ENCODE measurements at regions not wholly inside any gene's neighbourhood (a gene's known extent, or its start where the extent isn't known, plus 50 kb on each side); places are given as distances from the start of the nearest gene placed in this dataset.

DNA sequence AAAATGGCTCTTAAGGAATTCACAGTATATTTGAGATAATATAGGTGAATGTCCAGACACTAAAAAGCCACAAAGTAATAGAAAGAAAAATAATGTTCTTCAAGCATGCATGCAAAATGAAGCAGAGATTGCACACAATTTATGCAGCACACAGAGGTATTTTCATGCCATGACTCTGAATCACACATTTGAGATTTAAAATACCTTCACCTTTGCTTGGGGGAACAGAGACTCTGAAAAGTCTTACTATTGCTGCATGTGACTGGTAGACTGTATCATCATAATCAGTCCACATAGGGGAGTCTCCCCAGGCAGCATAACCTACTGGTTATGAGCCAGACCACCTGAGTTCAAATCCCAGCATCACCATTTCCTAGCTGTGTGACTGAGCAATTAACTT, 96.2 kb downstream of the RCN1 start (continued):
- TF ChIP-seq, protein P1, sequence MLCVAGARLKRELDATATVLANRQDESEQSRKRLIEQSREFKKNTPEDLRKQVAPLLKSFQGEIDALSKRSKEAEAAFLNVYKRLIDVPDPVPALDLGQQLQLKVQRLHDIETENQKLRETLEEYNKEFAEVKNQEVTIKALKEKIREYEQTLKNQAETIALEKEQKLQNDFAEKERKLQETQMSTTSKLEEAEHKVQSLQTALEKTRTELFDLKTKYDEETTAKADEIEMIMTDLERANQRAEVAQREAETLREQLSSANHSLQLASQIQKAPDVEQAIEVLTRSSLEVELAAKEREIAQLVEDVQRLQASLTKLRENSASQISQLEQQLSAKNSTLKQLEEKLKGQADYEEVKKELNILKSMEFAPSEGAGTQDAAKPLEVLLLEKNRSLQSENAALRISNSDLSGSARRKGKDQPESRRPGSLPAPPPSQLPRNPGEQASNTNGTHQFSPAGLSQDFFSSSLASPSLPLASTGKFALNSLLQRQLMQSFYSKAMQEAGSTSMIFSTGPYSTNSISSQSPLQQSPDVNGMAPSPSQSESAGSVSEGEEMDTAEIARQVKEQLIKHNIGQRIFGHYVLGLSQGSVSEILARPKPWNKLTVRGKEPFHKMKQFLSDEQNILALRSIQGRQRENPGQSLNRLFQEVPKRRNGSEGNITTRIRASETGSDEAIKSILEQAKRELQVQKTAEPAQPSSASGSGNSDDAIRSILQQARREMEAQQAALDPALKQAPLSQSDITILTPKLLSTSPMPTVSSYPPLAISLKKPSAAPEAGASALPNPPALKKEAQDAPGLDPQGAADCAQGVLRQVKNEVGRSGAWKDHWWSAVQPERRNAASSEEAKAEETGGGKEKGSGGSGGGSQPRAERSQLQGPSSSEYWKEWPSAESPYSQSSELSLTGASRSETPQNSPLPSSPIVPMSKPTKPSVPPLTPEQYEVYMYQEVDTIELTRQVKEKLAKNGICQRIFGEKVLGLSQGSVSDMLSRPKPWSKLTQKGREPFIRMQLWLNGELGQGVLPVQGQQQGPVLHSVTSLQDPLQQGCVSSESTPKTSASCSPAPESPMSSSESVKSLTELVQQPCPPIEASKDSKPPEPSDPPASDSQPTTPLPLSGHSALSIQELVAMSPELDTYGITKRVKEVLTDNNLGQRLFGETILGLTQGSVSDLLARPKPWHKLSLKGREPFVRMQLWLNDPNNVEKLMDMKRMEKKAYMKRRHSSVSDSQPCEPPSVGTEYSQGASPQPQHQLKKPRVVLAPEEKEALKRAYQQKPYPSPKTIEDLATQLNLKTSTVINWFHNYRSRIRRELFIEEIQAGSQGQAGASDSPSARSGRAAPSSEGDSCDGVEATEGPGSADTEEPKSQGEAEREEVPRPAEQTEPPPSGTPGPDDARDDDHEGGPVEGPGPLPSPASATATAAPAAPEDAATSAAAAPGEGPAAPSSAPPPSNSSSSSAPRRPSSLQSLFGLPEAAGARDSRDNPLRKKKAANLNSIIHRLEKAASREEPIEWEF (IDR thresholded peaks at IDR 0.05; ENCODE audit: insufficient replicate concordance, low read depth, low read length) = no peak
- TF ChIP-seq CBFB (IDR thresholded peaks at IDR 0.05; ENCODE audit: low read depth) = no peak
- no peak for TF ChIP-seq NR2C1 (IDR thresholded peaks at IDR 0.05)
- no peak for TF ChIP-seq TCF12 (IDR thresholded peaks at IDR 0.05; ENCODE audit: low read depth, low read length)
- TF ChIP-seq, protein P2, sequence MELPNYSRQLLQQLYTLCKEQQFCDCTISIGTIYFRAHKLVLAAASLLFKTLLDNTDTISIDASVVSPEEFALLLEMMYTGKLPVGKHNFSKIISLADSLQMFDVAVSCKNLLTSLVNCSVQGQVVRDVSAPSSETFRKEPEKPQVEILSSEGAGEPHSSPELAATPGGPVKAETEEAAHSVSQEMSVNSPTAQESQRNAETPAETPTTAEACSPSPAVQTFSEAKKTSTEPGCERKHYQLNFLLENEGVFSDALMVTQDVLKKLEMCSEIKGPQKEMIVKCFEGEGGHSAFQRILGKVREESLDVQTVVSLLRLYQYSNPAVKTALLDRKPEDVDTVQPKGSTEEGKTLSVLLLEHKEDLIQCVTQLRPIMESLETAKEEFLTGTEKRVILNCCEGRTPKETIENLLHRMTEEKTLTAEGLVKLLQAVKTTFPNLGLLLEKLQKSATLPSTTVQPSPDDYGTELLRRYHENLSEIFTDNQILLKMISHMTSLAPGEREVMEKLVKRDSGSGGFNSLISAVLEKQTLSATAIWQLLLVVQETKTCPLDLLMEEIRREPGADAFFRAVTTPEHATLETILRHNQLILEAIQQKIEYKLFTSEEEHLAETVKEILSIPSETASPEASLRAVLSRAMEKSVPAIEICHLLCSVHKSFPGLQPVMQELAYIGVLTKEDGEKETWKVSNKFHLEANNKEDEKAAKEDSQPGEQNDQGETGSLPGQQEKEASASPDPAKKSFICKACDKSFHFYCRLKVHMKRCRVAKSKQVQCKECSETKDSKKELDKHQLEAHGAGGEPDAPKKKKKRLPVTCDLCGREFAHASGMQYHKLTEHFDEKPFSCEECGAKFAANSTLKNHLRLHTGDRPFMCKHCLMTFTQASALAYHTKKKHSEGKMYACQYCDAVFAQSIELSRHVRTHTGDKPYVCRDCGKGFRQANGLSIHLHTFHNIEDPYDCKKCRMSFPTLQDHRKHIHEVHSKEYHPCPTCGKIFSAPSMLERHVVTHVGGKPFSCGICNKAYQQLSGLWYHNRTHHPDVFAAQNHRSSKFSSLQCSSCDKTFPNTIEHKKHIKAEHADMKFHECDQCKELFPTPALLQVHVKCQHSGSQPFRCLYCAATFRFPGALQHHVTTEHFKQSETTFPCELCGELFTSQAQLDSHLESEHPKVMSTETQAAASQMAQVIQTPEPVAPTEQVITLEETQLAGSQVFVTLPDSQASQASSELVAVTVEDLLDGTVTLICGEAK (IDR thresholded peaks at IDR 0.05; ENCODE audit: borderline replicate concordance) = no peak
- TF ChIP-seq TARDBP (IDR thresholded peaks at IDR 0.05; ENCODE audit: borderline replicate concordance) = no peak

Data from GM12878 (cell line).